ENCODE measurements at regions not wholly inside any gene's neighbourhood (a gene's known extent, or its start where the extent isn't known, plus 50 kb on each side); places are given as distances from the start of the nearest gene placed in this dataset.

- TF ChIP-seq GTF2F1 (IDR thresholded peaks at IDR 0.05; ENCODE audit: borderline replicate concordance, low read depth, low read length) (no peak), ATF2 (IDR thresholded peaks at IDR 0.05; ENCODE audit: low read length) (no peak), EGR1 (IDR thresholded peaks at IDR 0.05; ENCODE audit: borderline replicate concordance, low read depth, low read length) (no peak), JUND (IDR thresholded peaks at IDR 0.05; ENCODE audit: low read length) (no peak), MAFK (IDR thresholded peaks at IDR 0.05; ENCODE audit: low read depth, low read length) (no peak), CREB1 (IDR thresholded peaks at IDR 0.05) (no peak), CBX5 (IDR thresholded peaks at IDR 0.05; ENCODE audit: low read depth, low read length) (no peak), TAF7 (optimal IDR thresholded peaks at IDR 0.05; ENCODE audit: borderline replicate concordance, low read depth, low read length) (no peak), SAP30 (IDR thresholded peaks at IDR 0.05; ENCODE audit: insufficient read depth, insufficient replicate concordance, low read length) (no peak)
These were observed 59.8 kb upstream of the BCL11B start (continued) for GRCh38 chr14:99331811-99332210.
